ENCODE measurements at regions not wholly inside any gene's neighbourhood (a gene's known extent, or its start where the extent isn't known, plus 50 kb on each side); places are given as distances from the start of the nearest gene placed in this dataset.

GRCh38 chr14:21921453-21921852 is 247.8 kb upstream of the OR4E1 start:
- TF ChIP-seq POLR2A (IDR thresholded peaks at IDR 0.05; ENCODE audit: low read depth, low read length) (no peak), POLR2AphosphoS5 (IDR thresholded peaks at IDR 0.05; ENCODE audit: low read depth, low read length) (no peak)
